ENCODE measurements at regions not wholly inside any gene's neighbourhood (a gene's known extent, or its start where the extent isn't known, plus 50 kb on each side); places are given as distances from the start of the nearest gene placed in this dataset.

DNA sequence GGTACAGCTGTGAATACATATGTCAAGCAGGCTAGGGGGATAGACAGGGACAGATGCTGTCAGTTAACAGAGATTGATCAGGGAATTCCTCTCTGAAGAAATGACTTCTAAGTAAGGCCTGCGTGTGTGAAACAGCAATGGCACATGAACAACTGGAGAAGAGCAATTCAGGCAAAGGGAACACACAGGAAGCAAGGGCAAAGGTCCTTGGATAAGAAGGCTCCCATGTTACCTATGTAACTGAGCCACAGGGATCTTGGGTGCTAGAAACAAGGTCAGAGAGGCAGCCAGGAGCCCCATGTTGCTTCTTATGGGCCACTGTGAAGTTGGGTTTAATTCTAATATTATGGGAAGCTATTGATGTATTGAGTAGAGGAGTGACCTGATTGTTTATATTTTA lies 373.7 kb upstream of the ACVR2A start:
- Histone ChIP-seq H3K27ac (no peak overlapping the region), H3K4me3 (no peak overlapping the region), H3K9me3 (no peaks in the 10 kb centered on the region), H3K4me1 (no peaks in the 10 kb centered on the region), H3K36me3 (no peaks in the 10 kb centered on the region), H3K27me3 (no peaks in the 10 kb centered on the region)
- DNase-seq, result peak in 1 of 3 donors; percentile 54
- TF ChIP-seq CTCF (IDR thresholded peaks at IDR 0.05), result no peak
- no peak for TF ChIP-seq POLR2A (IDR thresholded peaks at IDR 0.05)

GRCh38 chr2:147469471-147469870 lies 375.4 kb upstream of the ACVR2A start:
- no peak for DNase-seq
- TF ChIP-seq CTCF (IDR thresholded peaks at IDR 0.05) (no peak), POLR2A (IDR thresholded peaks at IDR 0.05) (no peak)
- no peaks in the 10 kb centered on the region for H3K9me3 ChIP-seq
- H3K27ac ChIP-seq, result no peak overlapping the region
- H3K4me3 ChIP-seq, result no peak overlapping the region
- H3K4me1 ChIP-seq, result no peaks in the 10 kb centered on the region
- no peaks in the 10 kb centered on the region for H3K36me3 ChIP-seq
- H3K27me3 ChIP-seq, result no peaks in the 10 kb centered on the region

- no peak for DNase-seq
- H3K27me3 ChIP-seq, result no peaks in the 10 kb centered on the region
- H3K27ac ChIP-seq, result no peak overlapping the region
- H3K9me3 ChIP-seq, result no peaks in the 10 kb centered on the region
- no peak for TF ChIP-seq CTCF (IDR thresholded peaks at IDR 0.05)
- TF ChIP-seq POLR2A (IDR thresholded peaks at IDR 0.05), result no peak
- H3K4me1 ChIP-seq, result no peaks in the 10 kb centered on the region
- no peaks in the 10 kb centered on the region for H3K36me3 ChIP-seq
- H3K4me3 ChIP-seq, result no peak overlapping the region
Measured at GRCh38 chr2:147468963-147469362, 375.9 kb upstream of the ACVR2A start.

DNA sequence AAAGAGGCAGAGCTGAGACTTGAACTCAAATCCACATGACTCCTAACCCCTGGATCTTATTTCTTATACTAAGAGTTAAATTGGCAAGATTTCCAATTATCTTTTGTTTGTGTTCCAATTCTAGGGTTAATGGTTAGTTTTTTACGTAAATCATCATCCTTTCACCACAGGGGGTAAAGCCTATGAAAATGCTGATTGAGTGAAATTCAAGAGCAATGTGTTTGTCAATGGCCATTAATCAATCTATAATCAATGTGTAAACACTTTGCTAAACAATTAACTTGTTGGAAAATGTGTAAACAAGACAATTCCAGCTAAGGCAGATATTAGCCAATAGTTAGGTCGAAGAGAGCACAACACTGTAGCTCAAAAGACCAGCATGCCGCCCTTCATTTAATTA lies 376.5 kb upstream of the ACVR2A start:
- H3K27me3 ChIP-seq, result no peaks in the 10 kb centered on the region
- no peaks in the 10 kb centered on the region for H3K9me3 ChIP-seq
- no peak for TF ChIP-seq CTCF (IDR thresholded peaks at IDR 0.05)
- TF ChIP-seq POLR2A (IDR thresholded peaks at IDR 0.05), result no peak
- H3K4me3 ChIP-seq, result no peak overlapping the region
- H3K36me3 ChIP-seq, result no peaks in the 10 kb centered on the region
- no peak for DNase-seq
- H3K27ac ChIP-seq, result no peak overlapping the region
- no peaks in the 10 kb centered on the region for H3K4me1 ChIP-seq

- Histone ChIP-seq H3K36me3 (no peaks in the 10 kb centered on the region), H3K9me3 (no peaks in the 10 kb centered on the region), H3K27ac (no peak overlapping the region), H3K4me1 (no peaks in the 10 kb centered on the region), H3K27me3 (no peaks in the 10 kb centered on the region), H3K4me3 (no peak overlapping the region)
- no peak for TF ChIP-seq CTCF (IDR thresholded peaks at IDR 0.05)
- TF ChIP-seq POLR2A (IDR thresholded peaks at IDR 0.05), result no peak
- no peak for DNase-seq
Measured at GRCh38 chr2:147467441-147467840, 377.4 kb upstream of the ACVR2A start.

GRCh38 chr2:147464737-147465357 lies 380.0 kb upstream of the ACVR2A start:
- TF ChIP-seq POLR2A (IDR thresholded peaks at IDR 0.05), result no peak
- peak in 3 of 6 experiments; percentile 10 to 29 (median 19) for TF ChIP-seq CTCF (IDR thresholded peaks at IDR 0.05)
- DNase-seq, result no peak

More at GRCh38 chr2:147464737-147465357, 380.0 kb upstream of the ACVR2A start:
- Histone ChIP-seq H3K9me3 (no peaks in the 10 kb centered on the region), H3K4me3 (no peak overlapping the region), H3K4me1 (no peaks in the 10 kb centered on the region), H3K27me3 (no peaks in the 10 kb centered on the region), H3K27ac (peak overlapping the region in 3 of 4 donors; percentile 52 to 82 (median 80)), H3K36me3 (no peaks in the 10 kb centered on the region)

All from Peyer's patch (tissue), 4 donors.